ENCODE measurements at regions not wholly inside any gene's neighbourhood (a gene's known extent, or its start where the extent isn't known, plus 50 kb on each side); places are given as distances from the start of the nearest gene placed in this dataset.

- no peak for DNase-seq (ENCODE audit: low read depth)
Observed at GRCh38 chr10:43731486-43731885, 82.8 kb upstream of the ZNF32 start.

GRCh38 chr10:43728425-43728824 lies 79.7 kb upstream of the ZNF32 start:
- no peak for DNase-seq (ENCODE audit: low read depth)

- no peak for DNase-seq (ENCODE audit: low read depth)
Observed at GRCh38 chr10:43727935-43728334, 79.3 kb upstream of the ZNF32 start.

GRCh38 chr10:43715334-43715733 lies 66.7 kb upstream of the ZNF32 start:
- no peak for DNase-seq (ENCODE audit: low read depth)

- DNase-seq (ENCODE audit: low read depth), result no peak
Observed at GRCh38 chr10:43712821-43713584, 64.3 kb upstream of the ZNF32 start.

GRCh38 chr10:43710772-43711471 lies 62.2 kb upstream of the ZNF32 start:
- DNase-seq (ENCODE audit: low read depth), result no peak

GRCh38 chr10:43708262-43708661 lies 59.6 kb upstream of the ZNF32 start:
- DNase-seq (ENCODE audit: low read depth), result no peak

GRCh38 chr10:43707770-43708169 lies 59.1 kb upstream of the ZNF32 start:
- DNase-seq (ENCODE audit: low read depth), result no peak

GRCh38 chr10:43706166-43706565 lies 57.5 kb upstream of the ZNF32 start:
- no peak for DNase-seq (ENCODE audit: low read depth)

GRCh38 chr10:43703286-43703685 lies 54.6 kb upstream of the ZNF32 start:
- no peak for DNase-seq (ENCODE audit: low read depth)

GRCh38 chr10:43702936-43703281 lies 54.2 kb upstream of the ZNF32 start:
- DNase-seq (ENCODE audit: low read depth), result no peak

- no peak for DNase-seq (ENCODE audit: low read depth)
Observed at GRCh38 chr10:43702213-43702935, 53.7 kb upstream of the ZNF32 start.

- no peak for DNase-seq (ENCODE audit: low read depth)
Observed at GRCh38 chr10:43701295-43701694, 52.6 kb upstream of the ZNF32 start.

- DNase-seq (ENCODE audit: low read depth), result no peak
Observed at GRCh38 chr10:43700306-43700705, 51.6 kb upstream of the ZNF32 start.

- no peak for DNase-seq (ENCODE audit: low read depth)
Observed at GRCh38 chr10:43699516-43699915, 50.8 kb upstream of the ZNF32 start.
